GM12878 (cell line): ENCODE measurements at regions not wholly inside any gene's neighbourhood (a gene's known extent, or its start where the extent isn't known, plus 50 kb on each side); places are given as distances from the start of the nearest gene placed in this dataset.

Experiments
- CBFB ChIP-seq: IDR thresholded peaks from 2 replicates; pipeline ENCODE4 v1.6.1; 2016; ENCODE audit warnings: antibody characterized with exemption, low read depth
- CHD2 ChIP-seq: IDR thresholded peaks from 2 replicates; pipeline ENCODE4 v1.6.1; 2011; ENCODE audit warnings: low read depth, low read length, improper control_type of control experiment, borderline replicate concordance
- CREB1 ChIP-seq: IDR thresholded peaks from 2 replicates; pipeline ENCODE4 v1.6.1; 2012; ENCODE audit warnings: low read depth, mild to moderate bottlenecking, inconsistent platforms
- MYB ChIP-seq: fragments of 150-350 bp; IDR thresholded peaks from 2 replicates; pipeline ENCODE4 v1.6.1; 2014; ENCODE audit warnings: mild to moderate bottlenecking, low read depth, low read length, borderline replicate concordance
- POLR2A ChIP-seq: IDR thresholded peaks from 2 replicates; pipeline ENCODE4 v1.6.1; 2011; ENCODE audit warnings: low read depth, mild to moderate bottlenecking, low read length
- RUNX3 ChIP-seq: IDR thresholded peaks from 2 replicates; pipeline ENCODE4 v1.6.1; 2012; ENCODE audit warnings: low read length, inconsistent platforms
- TAF1 ChIP-seq: IDR thresholded peaks from 2 replicates; pipeline ENCODE4 v1.6.1; 2011; ENCODE audit warnings: mild to moderate bottlenecking, low read depth, low read length, borderline replicate concordance
- TF ChIP-seq, protein P1 (sequence below), 3 experiments: IDR thresholded peaks in 2 of 3; conservative IDR thresholded peaks in 1 of 3; 2 replicates each; pipeline ENCODE4 v1.5.1; 2011; ENCODE audit warnings: low read depth in 3 of 3, low read length in 3 of 3, mild to moderate bottlenecking in 3 of 3, control low read depth in 2 of 3, moderate library complexity in 2 of 3, inconsistent platforms in 1 of 3, mixed read lengths in 1 of 3; ENCODE audit not compliant: control insufficient read depth in 2 of 3, insufficient read depth in 1 of 3; ENCODE audit errors: extremely low read depth in 1 of 3

DNA sequence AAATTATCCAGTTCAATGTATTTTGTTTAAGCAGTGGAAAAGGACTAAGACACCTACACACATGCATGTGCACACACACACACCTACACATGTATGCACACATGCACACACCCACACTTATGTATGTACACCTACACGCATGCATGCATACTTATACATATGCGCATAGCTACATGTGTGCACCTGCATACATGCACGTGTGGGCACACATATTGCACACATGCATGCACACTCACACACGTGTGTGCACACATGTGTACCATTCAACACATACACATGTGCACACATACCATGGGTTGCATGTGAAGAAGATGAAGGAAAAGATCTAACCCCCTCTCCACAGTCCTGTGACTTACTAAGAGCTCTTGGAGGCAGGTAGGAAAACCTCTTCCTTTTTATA lies 122.0 kb upstream of the MAFB start:
- TF ChIP-seq CBFB (no peak), POLR2A (no peak), CREB1 (no peak), RUNX3 (no peak), MYB (no peak), CHD2 (no peak), TAF1 (no peak)
- TF ChIP-seq, protein P1, sequence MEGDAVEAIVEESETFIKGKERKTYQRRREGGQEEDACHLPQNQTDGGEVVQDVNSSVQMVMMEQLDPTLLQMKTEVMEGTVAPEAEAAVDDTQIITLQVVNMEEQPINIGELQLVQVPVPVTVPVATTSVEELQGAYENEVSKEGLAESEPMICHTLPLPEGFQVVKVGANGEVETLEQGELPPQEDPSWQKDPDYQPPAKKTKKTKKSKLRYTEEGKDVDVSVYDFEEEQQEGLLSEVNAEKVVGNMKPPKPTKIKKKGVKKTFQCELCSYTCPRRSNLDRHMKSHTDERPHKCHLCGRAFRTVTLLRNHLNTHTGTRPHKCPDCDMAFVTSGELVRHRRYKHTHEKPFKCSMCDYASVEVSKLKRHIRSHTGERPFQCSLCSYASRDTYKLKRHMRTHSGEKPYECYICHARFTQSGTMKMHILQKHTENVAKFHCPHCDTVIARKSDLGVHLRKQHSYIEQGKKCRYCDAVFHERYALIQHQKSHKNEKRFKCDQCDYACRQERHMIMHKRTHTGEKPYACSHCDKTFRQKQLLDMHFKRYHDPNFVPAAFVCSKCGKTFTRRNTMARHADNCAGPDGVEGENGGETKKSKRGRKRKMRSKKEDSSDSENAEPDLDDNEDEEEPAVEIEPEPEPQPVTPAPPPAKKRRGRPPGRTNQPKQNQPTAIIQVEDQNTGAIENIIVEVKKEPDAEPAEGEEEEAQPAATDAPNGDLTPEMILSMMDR (IDR thresholded peaks at IDR 0.05 in 2 of 3, conservative IDR thresholded peaks at IDR 0.05 in 1 of 3; ENCODE audit: control insufficient read depth in 2 of 3, extremely low read depth in 1 of 3, insufficient read depth in 1 of 3, low read depth in 3 of 3, low read length in 3 of 3): no peak
